GM21825 (cell line): ENCODE measurements at regions not wholly inside any gene's neighbourhood (a gene's known extent, or its start where the extent isn't known, plus 50 kb on each side); places are given as distances from the start of the nearest gene placed in this dataset.

Experiments
- ATAC-seq: cut with Tn5 transposase; IDR thresholded peaks from one replicate; pipeline ENCODE4 v1.9.1; 2021; ENCODE audit warnings: mild to moderate bottlenecking, moderate library complexity; ENCODE audit not compliant: unreplicated experiment

GRCh38 chr4:171639540-171639939 lies 173.7 kb upstream of the GALNTL6 start:
- ATAC-seq: peak; percentile 94

- ATAC-seq: no peak
These were observed 176.6 kb upstream of the GALNTL6 start for GRCh38 chr4:171636606-171637005.

- ATAC-seq: no peak
These were observed 183.5 kb upstream of the GALNTL6 start for GRCh38 chr4:171629737-171630136.

GRCh38 chr4:171629182-171629581 lies 184.0 kb upstream of the GALNTL6 start:
- peak; percentile 97 for ATAC-seq

- no peak for ATAC-seq
These were observed 186.7 kb upstream of the GALNTL6 start for GRCh38 chr4:171626554-171626953.

- no peak for ATAC-seq
These were observed 190.5 kb upstream of the GALNTL6 start for GRCh38 chr4:171622729-171623128.

GRCh38 chr4:171621646-171622045 lies 191.6 kb upstream of the GALNTL6 start:
- peak; percentile 74 for ATAC-seq

GRCh38 chr4:171612907-171613306 lies 200.3 kb upstream of the GALNTL6 start:
- no peak for ATAC-seq

- no peak for ATAC-seq
These were observed 210.4 kb upstream of the GALNTL6 start for GRCh38 chr4:171602638-171603355.

- ATAC-seq: no peak
These were observed 212.1 kb upstream of the GALNTL6 start for GRCh38 chr4:171601091-171601490.

GRCh38 chr4:171599628-171600027 lies 213.6 kb upstream of the GALNTL6 start:
- no peak for ATAC-seq

GRCh38 chr4:171594293-171594692 lies 218.9 kb upstream of the GALNTL6 start:
- ATAC-seq: no peak

GRCh38 chr4:171590716-171591115 lies 222.5 kb upstream of the GALNTL6 start:
- no peak for ATAC-seq

- no peak for ATAC-seq
These were observed 224.4 kb upstream of the GALNTL6 start for GRCh38 chr4:171588764-171589163.

- ATAC-seq: no peak
These were observed 225.1 kb upstream of the GALNTL6 start for GRCh38 chr4:171588051-171588545.

- ATAC-seq: peak; percentile 66
These were observed 229.4 kb upstream of the GALNTL6 start for GRCh38 chr4:171583790-171584189.

- ATAC-seq: peak; percentile 64
These were observed 230.1 kb upstream of the GALNTL6 start for GRCh38 chr4:171582961-171583581.

- ATAC-seq: no peak
These were observed 240.0 kb upstream of the GALNTL6 start for GRCh38 chr4:171573181-171573580.

GRCh38 chr4:171565130-171565788 lies 247.9 kb upstream of the GALNTL6 start:
- ATAC-seq: peak; percentile 82

- peak; percentile 77 for ATAC-seq
These were observed 251.8 kb upstream of the GALNTL6 start for GRCh38 chr4:171561419-171561818.

- ATAC-seq: no peak
These were observed 259.2 kb upstream of the GALNTL6 start for GRCh38 chr4:171553961-171554360.

GRCh38 chr4:171542640-171543039 lies 270.6 kb upstream of the GALNTL6 start:
- no peak for ATAC-seq
